Small intestine (tissue), 7 donors: ENCODE measurements at regions not wholly inside any gene's neighbourhood (a gene's known extent, or its start where the extent isn't known, plus 50 kb on each side); places are given as distances from the start of the nearest gene placed in this dataset.

Experiments
- DNase-seq, 2 donors: peaks; one replicate each; pipeline versions ENCODE4 v3.0.0 to v3.0.0-alpha.2; 2013
- FAIRE-seq: peaks from 2 replicates; lab custom pipeline; 2012; peaks lifted over from hg19 to GRCh38; lab: Jason Lieb, UNC
- H3K27ac ChIP-seq, 3 donors: one replicate each; pipeline ENCODE4 v1.5.1; 2013; ENCODE audit warnings: low read length in 2 of 3, mild to moderate bottlenecking in 2 of 3, control low read depth in 1 of 3, inconsistent platforms in 1 of 3, low read depth in 1 of 3, moderate library complexity in 1 of 3
- H3K27me3 ChIP-seq, 3 donors: one replicate each; pipeline ENCODE4 v1.6.1; 2013; ENCODE audit warnings: low read length in 3 of 3, inconsistent platforms in 1 of 3; ENCODE audit not compliant: control insufficient read depth in 3 of 3, insufficient read depth in 3 of 3
- H3K36me3 ChIP-seq, 3 donors: one replicate each; pipeline ENCODE4 v1.6.1; 2013; ENCODE audit warnings: low read length in 3 of 3, inconsistent platforms in 1 of 3, low read depth in 1 of 3, mild to moderate bottlenecking in 1 of 3, moderate library complexity in 1 of 3; ENCODE audit not compliant: control insufficient read depth in 3 of 3, insufficient read depth in 2 of 3
- H3K4me1 ChIP-seq, 3 donors: one replicate each; pipeline ENCODE4 v1.6.1; 2013; ENCODE audit warnings: low read length in 2 of 3, inconsistent platforms in 1 of 3, low read depth in 1 of 3, mild to moderate bottlenecking in 1 of 3, moderate library complexity in 1 of 3; ENCODE audit not compliant: control insufficient read depth in 3 of 3, insufficient read depth in 2 of 3
- H3K4me3 ChIP-seq, 3 donors: one replicate each; pipeline ENCODE4 v1.5.1; 2013; ENCODE audit warnings: low read length in 3 of 3, control low read depth in 1 of 3, inconsistent platforms in 1 of 3, low read depth in 1 of 3, mild to moderate bottlenecking in 1 of 3, moderate library complexity in 1 of 3
- H3K9me3 ChIP-seq, 2 donors: one replicate each; pipeline ENCODE4 v1.6.1; 2013; ENCODE audit warnings: low read depth in 1 of 2, low read length in 1 of 2; ENCODE audit not compliant: control insufficient read depth in 2 of 2, insufficient read depth in 1 of 2
- WGBS, 3 donors: extraction: QIAGEN DNeasy Blood & Tissue Kit; methylation state at CpG; one replicate each; pipeline ENCODE4 v1.1.7; 2013; 5-methylcytosine and 5-hydroxymethylcytosine counted together
- donor health status: healthy with polysubstance abuse.
- donor health status: control.
- donor health status: control.
- donor health status: Bipolar disorder and iron deficiency.
- donor health status: healthy.

GRCh38 chr6:139858429-139858828 lies 484.0 kb upstream of the CITED2 start:
- no peak for FAIRE-seq
- Histone ChIP-seq H3K36me3 (no peaks in the 10 kb centered on the region), H3K27me3 (no peaks in the 10 kb centered on the region), H3K4me3 (no peak overlapping the region), H3K4me1 (peaks cover 0 to 24% (median 3%) of the 10 kb centered on the region in 3 donors), H3K9me3 (no peaks in the 10 kb centered on the region), H3K27ac (no peak overlapping the region)
- DNase-seq, result peak; percentile 54 to 58
- WGBS, 3 donors, result 14 to 64% (median 30%) methylated on average over 2 of the region's 2 CpGs

- no peaks in the 10 kb centered on the region for H3K36me3 ChIP-seq
- no peak overlapping the region for H3K4me3 ChIP-seq
- FAIRE-seq (no peak), DNase-seq (no peak)
- peaks cover 0 to 36% (median 5%) of the 10 kb centered on the region in 3 donors for H3K4me1 ChIP-seq
- no peaks in the 10 kb centered on the region for H3K9me3 ChIP-seq
- 41 to 67% (median 52%) methylated on average over 2 of the region's 2 CpGs for WGBS, 3 donors
- no peaks in the 10 kb centered on the region for H3K27me3 ChIP-seq
- no peak overlapping the region for H3K27ac ChIP-seq
Measured at GRCh38 chr6:139857143-139857542, 482.7 kb upstream of the CITED2 start.

- Histone ChIP-seq H3K27ac (no peak overlapping the region), H3K4me3 (no peak overlapping the region), H3K36me3 (no peaks in the 10 kb centered on the region), H3K27me3 (no peaks in the 10 kb centered on the region), H3K4me1 (peaks cover 0 to 40% (median 5%) of the 10 kb centered on the region in 3 donors), H3K9me3 (no peaks in the 10 kb centered on the region)
- no peak for FAIRE-seq
- no peak for DNase-seq
- WGBS, 3 donors, result 91 to 96% (median 94%) methylated on average over 1 of the region's 1 CpG
Measured at GRCh38 chr6:139856562-139856961, 482.1 kb upstream of the CITED2 start.

- H3K27ac ChIP-seq, result peak overlapping the region in 1 of 3 donors; percentile 16
- 50 to 78% (median 76%) methylated on average over 3 of the region's 3 CpGs for WGBS, 3 donors
- no peak for FAIRE-seq
- H3K9me3 ChIP-seq, result no peaks in the 10 kb centered on the region
- no peaks in the 10 kb centered on the region for H3K27me3 ChIP-seq
- DNase-seq, result no peak
- H3K4me1 ChIP-seq, result peaks cover 0 to 44% (median 5%) of the 10 kb centered on the region in 3 donors
- H3K36me3 ChIP-seq, result no peaks in the 10 kb centered on the region
- no peak overlapping the region for H3K4me3 ChIP-seq
Measured at GRCh38 chr6:139855671-139856311, 481.3 kb upstream of the CITED2 start.

- Histone ChIP-seq H3K27me3 (no peaks in the 10 kb centered on the region), H3K36me3 (no peaks in the 10 kb centered on the region), H3K4me1 (peaks cover 0 to 44% (median 5%) of the 10 kb centered on the region in 3 donors), H3K27ac (peak overlapping the region; percentile 38 to 83 (median 41)), H3K9me3 (no peaks in the 10 kb centered on the region), H3K4me3 (no peak overlapping the region)
- 12 to 50% (median 29%) methylated on average over 3 of the region's 3 CpGs for WGBS, 3 donors
- FAIRE-seq (no peak), DNase-seq (peak; percentile 94 to 96)
Measured at GRCh38 chr6:139853302-139853992, 479.0 kb upstream of the CITED2 start.

- DNase-seq (peak; percentile 40 to 68), FAIRE-seq (no peak)
- Histone ChIP-seq H3K4me1 (peaks cover 0 to 47% (median 5%) of the 10 kb centered on the region in 3 donors), H3K27me3 (no peaks in the 10 kb centered on the region), H3K9me3 (no peaks in the 10 kb centered on the region), H3K4me3 (no peak overlapping the region), H3K36me3 (no peaks in the 10 kb centered on the region), H3K27ac (peak overlapping the region in 2 of 3 donors; percentile 60 to 83)
- WGBS, 3 donors, result 49 to 70% (median 60%) methylated on average over 9 of the region's 9 CpGs
Measured at GRCh38 chr6:139852488-139853140, 478.2 kb upstream of the CITED2 start.

GRCh38 chr6:139852067-139852466 lies 477.6 kb upstream of the CITED2 start:
- Histone ChIP-seq H3K27ac (peak overlapping the region in 2 of 3 donors; percentile 60 to 83), H3K36me3 (no peaks in the 10 kb centered on the region), H3K27me3 (no peaks in the 10 kb centered on the region), H3K9me3 (no peaks in the 10 kb centered on the region), H3K4me3 (no peak overlapping the region), H3K4me1 (peaks cover 0 to 49% (median 5%) of the 10 kb centered on the region in 3 donors)
- DNase-seq (no peak), FAIRE-seq (no peak)
- WGBS, 3 donors, result 13 to 56% (median 32%) methylated on average over 2 of the region's 2 CpGs

- 51 to 76% (median 52%) methylated on average over 4 of the region's 4 CpGs for WGBS, 3 donors
- H3K27ac ChIP-seq, result peak overlapping the region in 1 of 3 donors; percentile 83
- DNase-seq, result no peak
- H3K27me3 ChIP-seq, result no peaks in the 10 kb centered on the region
- no peaks in the 10 kb centered on the region for H3K9me3 ChIP-seq
- H3K4me1 ChIP-seq, result peaks cover 2 to 50% (median 5%) of the 10 kb centered on the region in 3 donors
- no peak for FAIRE-seq
- no peaks in the 10 kb centered on the region for H3K36me3 ChIP-seq
- no peak overlapping the region for H3K4me3 ChIP-seq
Measured at GRCh38 chr6:139851206-139851605, 476.8 kb upstream of the CITED2 start.
